ENCODE measurements at regions not wholly inside any gene's neighbourhood (a gene's known extent, or its start where the extent isn't known, plus 50 kb on each side); places are given as distances from the start of the nearest gene placed in this dataset.

DNA sequence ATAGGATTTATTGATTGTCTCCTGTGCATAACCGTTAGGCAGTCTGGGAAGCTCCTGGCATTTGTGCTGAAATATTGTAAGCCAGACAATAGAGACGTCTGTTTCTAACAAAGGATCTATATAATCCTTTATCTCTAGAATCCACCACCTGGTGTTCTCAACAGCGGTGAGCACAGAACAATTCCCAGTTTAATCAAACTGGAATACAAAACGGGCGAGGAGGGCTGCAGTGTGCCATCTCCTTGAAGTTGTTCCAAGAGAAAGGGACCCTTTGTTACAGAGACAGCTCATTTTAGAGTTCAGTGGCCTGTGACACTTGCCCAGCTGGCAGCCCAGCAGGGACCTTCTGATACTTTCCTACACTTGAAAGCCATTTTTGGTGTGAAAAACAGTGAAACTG is 162.8 kb upstream of the IVNS1ABP start:
- peaks cover 8% of the 10 kb centered on the region; the same call in 1 of the 2 replicates for H3K4me1 ChIP-seq (ENCODE audit: insufficient read depth, low read length)
- no peaks in the 10 kb centered on the region for H4K20me1 ChIP-seq (ENCODE audit: control insufficient read depth, insufficient read depth, insufficient read length)
- no peak for DNase-seq
- no peak overlapping the region for H3K14ac ChIP-seq (ENCODE audit: insufficient read depth, low read length)
- no peak overlapping the region for H3K27ac ChIP-seq (ENCODE audit: insufficient read length, low read depth, low read length)
- H3K27ac Mint-ChIP-seq, result no peak overlapping the region; a peak in 1 of 7 replicates
- H2BK20ac ChIP-seq (ENCODE audit: low read depth, low read length, poor library complexity, severe bottlenecking), result no peak overlapping the region
- H3K23me2 ChIP-seq (ENCODE audit: insufficient read length, low read depth, low read length, poor library complexity, severe bottlenecking), result no peaks in the 10 kb centered on the region
- no peak overlapping the region for H2BK120ac ChIP-seq (ENCODE audit: low read depth, low read length, poor library complexity, severe bottlenecking)
- no peaks in the 10 kb centered on the region for H3K27me3 Mint-ChIP-seq (ENCODE audit: low read depth)
- H3K4me3 Mint-ChIP-seq, result no peak overlapping the region
- H3K18ac ChIP-seq (ENCODE audit: insufficient read length, low read depth, low read length), result no peak overlapping the region
- no peak overlapping the region for H3K56ac ChIP-seq (ENCODE audit: insufficient read length, low read depth, low read length)
- no peaks in the 10 kb centered on the region for H3K27me3 ChIP-seq (ENCODE audit: insufficient read depth, low read length)
- H3K4ac ChIP-seq (ENCODE audit: low read depth, low read length), result no peak overlapping the region
- H2AFZ ChIP-seq (ENCODE audit: low read length), result no peak overlapping the region
- no CpG with 5 or more reads among the region's 5 CpGs for WGBS (ENCODE audit: extremely low coverage, insufficient read length, low lambda C conversion rate)
- H3K79me1 ChIP-seq (ENCODE audit: insufficient read depth, low read depth, low read length, poor library complexity, severe bottlenecking), result no peaks in the 10 kb centered on the region
- no peaks in the 10 kb centered on the region for H3K9me3 Mint-ChIP-seq
- no peak overlapping the region for H4K8ac ChIP-seq (replicated peaks; ENCODE audit: insufficient read length, low read depth, low read length)
- H3K79me2 ChIP-seq (ENCODE audit: insufficient read depth, low read length), result no peaks in the 10 kb centered on the region
- no peak overlapping the region for H2BK15ac ChIP-seq (ENCODE audit: low read depth, low read length)
- H3K36me3 Mint-ChIP-seq (ENCODE audit: insufficient read depth in 1 of 3, low read depth in 3 of 3), result no peaks in the 10 kb centered on the region; a peak in 1 of 7 replicates
- no peak overlapping the region for H4K91ac ChIP-seq (ENCODE audit: insufficient read length, low read depth, low read length)
- no peak overlapping the region for H3K4me2 ChIP-seq (ENCODE audit: insufficient read depth, insufficient read length, low read length)
- H2BK12ac ChIP-seq (ENCODE audit: insufficient read length, low read depth, low read length), result no peak overlapping the region
- no peak overlapping the region for H3T11ph ChIP-seq (ENCODE audit: low read length)
- TF ChIP-seq, protein P1, sequence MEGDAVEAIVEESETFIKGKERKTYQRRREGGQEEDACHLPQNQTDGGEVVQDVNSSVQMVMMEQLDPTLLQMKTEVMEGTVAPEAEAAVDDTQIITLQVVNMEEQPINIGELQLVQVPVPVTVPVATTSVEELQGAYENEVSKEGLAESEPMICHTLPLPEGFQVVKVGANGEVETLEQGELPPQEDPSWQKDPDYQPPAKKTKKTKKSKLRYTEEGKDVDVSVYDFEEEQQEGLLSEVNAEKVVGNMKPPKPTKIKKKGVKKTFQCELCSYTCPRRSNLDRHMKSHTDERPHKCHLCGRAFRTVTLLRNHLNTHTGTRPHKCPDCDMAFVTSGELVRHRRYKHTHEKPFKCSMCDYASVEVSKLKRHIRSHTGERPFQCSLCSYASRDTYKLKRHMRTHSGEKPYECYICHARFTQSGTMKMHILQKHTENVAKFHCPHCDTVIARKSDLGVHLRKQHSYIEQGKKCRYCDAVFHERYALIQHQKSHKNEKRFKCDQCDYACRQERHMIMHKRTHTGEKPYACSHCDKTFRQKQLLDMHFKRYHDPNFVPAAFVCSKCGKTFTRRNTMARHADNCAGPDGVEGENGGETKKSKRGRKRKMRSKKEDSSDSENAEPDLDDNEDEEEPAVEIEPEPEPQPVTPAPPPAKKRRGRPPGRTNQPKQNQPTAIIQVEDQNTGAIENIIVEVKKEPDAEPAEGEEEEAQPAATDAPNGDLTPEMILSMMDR (conservative IDR thresholded peaks at IDR 0.05), result no peak
- no peak overlapping the region for H4K5ac ChIP-seq (ENCODE audit: insufficient read length, low read depth, low read length)
- peaks cover 12 to 17% of the 10 kb centered on the region in 2 experiments for H3K4me1 Mint-ChIP-seq
- H3K9me3 ChIP-seq (ENCODE audit: control insufficient read depth, low read depth, low read length), result no peaks in the 10 kb centered on the region
- H2AK5ac ChIP-seq (ENCODE audit: insufficient read length, low read length), result no peak overlapping the region
- H2BK5ac ChIP-seq (ENCODE audit: insufficient read length, low read length), result no peak overlapping the region
- H3K23ac ChIP-seq (ENCODE audit: insufficient read length, low read depth, low read length), result no peak overlapping the region
- no peak overlapping the region for H3K9ac ChIP-seq (ENCODE audit: extremely low read depth, insufficient read length, low read length)

Data from H9 (cell line).